Activated T-cell treated with anti-CD3 and anti-CD28 coated beads, Interleukin-2, amount 50 U/mL, for 48 hours (primary cell): ENCODE measurements at regions not wholly inside any gene's neighbourhood (a gene's known extent, or its start where the extent isn't known, plus 50 kb on each side); places are given as distances from the start of the nearest gene placed in this dataset.

Experiments used
- DNase-seq, 2 experiments: peaks; one replicate each; pipeline ENCODE4 v3.0.0-alpha.2; 2020

GRCh38 chr14:62099091-62099490 lies 336.9 kb downstream of the SNAPC1 start:
- no peak for DNase-seq

GRCh38 chr14:62101189-62101588 lies 339.0 kb downstream of the SNAPC1 start:
- DNase-seq, result no peak

- no peak for DNase-seq
These were observed 339.6 kb downstream of the SNAPC1 start for GRCh38 chr14:62101673-62102348.

- DNase-seq, result no peak
These were observed 340.1 kb downstream of the SNAPC1 start for GRCh38 chr14:62102349-62102725.

- no peak for DNase-seq
These were observed 341.2 kb downstream of the SNAPC1 start for GRCh38 chr14:62103464-62103863.

GRCh38 chr14:62110941-62111340 lies 348.7 kb downstream of the SNAPC1 start:
- DNase-seq, result no peak

GRCh38 chr14:62117010-62117750 lies 355.0 kb downstream of the SNAPC1 start:
- peak; percentile 72 to 77 for DNase-seq

- DNase-seq, result no peak
These were observed 355.5 kb downstream of the SNAPC1 start for GRCh38 chr14:62117751-62118105.

- DNase-seq, result no peak
These were observed 356.2 kb downstream of the SNAPC1 start for GRCh38 chr14:62118461-62118860.

- DNase-seq, result no peak
These were observed 356.7 kb downstream of the SNAPC1 start for GRCh38 chr14:62118871-62119270.

- no peak for DNase-seq
These were observed 361.7 kb downstream of the SNAPC1 start for GRCh38 chr14:62123961-62124360.

GRCh38 chr14:62125793-62126192 lies 363.6 kb downstream of the SNAPC1 start:
- no peak for DNase-seq

GRCh38 chr14:62126879-62127478 lies 364.8 kb downstream of the SNAPC1 start:
- DNase-seq, result no peak

GRCh38 chr14:62130441-62130840 lies 368.2 kb downstream of the SNAPC1 start:
- DNase-seq, result no peak

- no peak for DNase-seq
These were observed 371.7 kb downstream of the SNAPC1 start for GRCh38 chr14:62133776-62134550.

- no peak for DNase-seq
These were observed 376.4 kb downstream of the SNAPC1 start for GRCh38 chr14:62138593-62138992.

- no peak for DNase-seq
These were observed 378.9 kb downstream of the SNAPC1 start for GRCh38 chr14:62141139-62141538.

GRCh38 chr14:62143245-62143644 lies 381.0 kb downstream of the SNAPC1 start:
- DNase-seq, result no peak

GRCh38 chr14:62144863-62145262 lies 382.6 kb downstream of the SNAPC1 start:
- no peak for DNase-seq

GRCh38 chr14:62146030-62146429 lies 383.8 kb downstream of the SNAPC1 start:
- no peak for DNase-seq

GRCh38 chr14:62156052-62156451 lies 393.8 kb downstream of the SNAPC1 start:
- DNase-seq, result no peak

- no peak for DNase-seq
These were observed 396.6 kb downstream of the SNAPC1 start for GRCh38 chr14:62158779-62159178.

GRCh38 chr14:62159314-62159713 lies 397.1 kb downstream of the SNAPC1 start:
- no peak for DNase-seq
